Activated naive CD8-positive, alpha-beta T cell treated with anti-CD3 and anti-CD28 coated beads for 36 hours (primary cell): ENCODE measurements at regions not wholly inside any gene's neighbourhood (a gene's known extent, or its start where the extent isn't known, plus 50 kb on each side); places are given as distances from the start of the nearest gene placed in this dataset.
"Not testable (repeated sequence)": the region's sequence is repeated elsewhere in the genome, so short reads cannot be mapped to it uniquely, and the experiment has no call there.

Source experiments
- DNase-seq: peaks from one replicate; pipeline ENCODE4 v3.0.0; 2021
- H3K27ac Mint-ChIP-seq: one replicate; pipeline ENCODE4 v1.8.0; 2022; ENCODE audit warnings: mild to moderate bottlenecking, moderate library complexity, mixed read lengths
- H3K27me3 Mint-ChIP-seq: one replicate; pipeline ENCODE4 v1.8.0; 2022; ENCODE audit warnings: mild to moderate bottlenecking, mixed read lengths
- H3K36me3 Mint-ChIP-seq: one replicate; pipeline ENCODE4 v1.8.0; 2021; ENCODE audit warnings: mild to moderate bottlenecking, mixed read lengths
- H3K4me1 Mint-ChIP-seq: one replicate; pipeline ENCODE4 v1.8.0; 2021; ENCODE audit warnings: mixed read lengths
- H3K4me3 Mint-ChIP-seq: one replicate; pipeline ENCODE4 v1.8.0; 2022; ENCODE audit warnings: mild to moderate bottlenecking, moderate library complexity, mixed read lengths
- H3K9me3 Mint-ChIP-seq: one replicate; pipeline ENCODE4 v1.8.0; 2022; ENCODE audit warnings: mixed read lengths

DNA sequence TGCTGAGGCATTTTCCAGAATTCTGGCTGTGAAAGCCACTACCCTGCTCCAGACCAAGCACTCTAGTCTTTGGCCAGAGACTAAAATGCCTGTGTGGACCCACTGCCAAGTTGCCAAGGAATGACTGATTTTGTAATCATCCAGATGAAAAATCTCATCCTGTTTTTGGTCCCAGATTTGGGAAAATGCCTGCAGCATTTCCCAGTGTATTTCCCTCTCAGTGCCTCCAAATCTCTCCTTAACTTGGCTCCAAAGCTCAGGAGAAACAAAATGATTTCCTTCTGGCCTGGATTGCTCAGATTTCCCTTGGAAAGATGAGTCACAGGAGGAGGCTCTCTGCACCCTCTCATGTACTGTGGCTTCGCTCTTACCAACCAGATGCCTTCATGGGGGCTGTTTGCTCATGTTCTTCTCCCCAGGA, 335.2 kb upstream of the TARS1 start:
- H3K27ac Mint-ChIP-seq: no peak overlapping the region
- H3K4me1 Mint-ChIP-seq: no peaks in the 10 kb centered on the region
- no peak overlapping the region for H3K4me3 Mint-ChIP-seq
- no peaks in the 10 kb centered on the region for H3K27me3 Mint-ChIP-seq
- H3K9me3 Mint-ChIP-seq: peaks cover 23% of the 10 kb centered on the region
- DNase-seq: no peak
- no peaks in the 10 kb centered on the region for H3K36me3 Mint-ChIP-seq

DNA sequence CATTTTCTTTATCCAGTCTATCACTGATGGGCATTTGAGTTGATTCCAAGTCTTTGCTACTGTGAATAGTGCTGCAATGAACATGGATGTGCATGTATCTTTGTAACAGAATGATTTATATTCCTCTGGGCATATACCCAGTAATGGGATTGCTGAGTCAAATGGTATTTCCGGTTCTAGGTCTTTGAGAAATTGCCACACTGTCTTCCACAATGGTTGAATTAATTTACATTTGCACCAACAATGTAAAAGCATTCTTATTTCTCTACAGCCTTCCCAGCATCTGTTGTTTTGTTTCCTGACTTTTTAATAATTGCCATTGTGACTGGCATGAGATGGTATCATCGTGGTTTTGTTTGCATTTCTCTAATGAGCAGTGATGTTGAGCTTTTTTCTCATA, 330.3 kb upstream of the TARS1 start:
- not testable (repeated sequence) for H3K4me1 Mint-ChIP-seq, H3K27ac Mint-ChIP-seq, H3K27me3 Mint-ChIP-seq, H3K4me3 Mint-ChIP-seq, H3K36me3 Mint-ChIP-seq, DNase-seq
- peaks cover 13% of the 10 kb centered on the region for H3K9me3 Mint-ChIP-seq

DNA sequence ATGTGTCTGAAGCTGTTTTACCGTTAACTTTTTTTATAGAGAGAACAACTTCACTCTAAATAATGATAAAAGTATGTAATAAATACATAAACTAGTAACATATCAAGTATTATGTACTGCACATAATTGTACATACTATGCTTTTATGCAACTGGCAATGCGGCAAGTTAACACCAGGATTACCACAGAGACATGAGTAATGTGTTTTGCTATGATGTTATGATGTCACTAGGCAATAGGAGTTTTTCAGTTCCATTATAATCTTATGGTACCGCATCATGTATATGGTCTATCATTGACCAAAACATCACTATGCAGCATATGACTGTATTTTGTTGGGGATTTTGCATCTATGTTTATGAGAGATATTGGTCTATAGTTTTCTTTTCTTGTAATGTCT, 326.4 kb upstream of the TARS1 start:
- Mint-ChIP-seq H3K27me3 (no peaks in the 10 kb centered on the region), H3K27ac (no peak overlapping the region), H3K4me1 (no peaks in the 10 kb centered on the region), H3K4me3 (no peak overlapping the region), H3K36me3 (no peaks in the 10 kb centered on the region), H3K9me3 (peaks cover 12% of the 10 kb centered on the region)
- DNase-seq: no peak

DNA sequence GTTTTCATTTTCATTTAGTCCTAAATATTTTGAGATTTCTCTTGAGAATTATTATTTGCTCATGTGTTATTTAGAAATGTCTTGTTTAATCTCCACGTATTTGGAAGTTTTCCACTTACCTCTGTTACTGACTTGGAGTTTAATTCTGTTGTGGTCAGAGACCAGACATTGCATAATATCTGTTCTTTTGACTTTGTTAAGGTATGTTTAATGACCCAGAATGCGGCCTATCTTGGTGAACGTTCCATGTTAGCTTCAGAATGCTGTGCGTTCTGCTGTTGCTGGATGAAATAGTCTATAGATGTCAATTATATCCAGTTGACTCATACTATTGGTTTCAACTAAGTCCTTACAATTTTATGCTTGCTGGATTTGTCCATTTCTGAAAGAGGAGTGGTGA, 325.3 kb upstream of the TARS1 start:
- Mint-ChIP-seq H3K36me3 (no peaks in the 10 kb centered on the region), H3K9me3 (peaks cover 10% of the 10 kb centered on the region), H3K4me1 (no peaks in the 10 kb centered on the region), H3K4me3 (no peak overlapping the region), H3K27ac (no peak overlapping the region), H3K27me3 (no peaks in the 10 kb centered on the region)
- DNase-seq: no peak

DNA sequence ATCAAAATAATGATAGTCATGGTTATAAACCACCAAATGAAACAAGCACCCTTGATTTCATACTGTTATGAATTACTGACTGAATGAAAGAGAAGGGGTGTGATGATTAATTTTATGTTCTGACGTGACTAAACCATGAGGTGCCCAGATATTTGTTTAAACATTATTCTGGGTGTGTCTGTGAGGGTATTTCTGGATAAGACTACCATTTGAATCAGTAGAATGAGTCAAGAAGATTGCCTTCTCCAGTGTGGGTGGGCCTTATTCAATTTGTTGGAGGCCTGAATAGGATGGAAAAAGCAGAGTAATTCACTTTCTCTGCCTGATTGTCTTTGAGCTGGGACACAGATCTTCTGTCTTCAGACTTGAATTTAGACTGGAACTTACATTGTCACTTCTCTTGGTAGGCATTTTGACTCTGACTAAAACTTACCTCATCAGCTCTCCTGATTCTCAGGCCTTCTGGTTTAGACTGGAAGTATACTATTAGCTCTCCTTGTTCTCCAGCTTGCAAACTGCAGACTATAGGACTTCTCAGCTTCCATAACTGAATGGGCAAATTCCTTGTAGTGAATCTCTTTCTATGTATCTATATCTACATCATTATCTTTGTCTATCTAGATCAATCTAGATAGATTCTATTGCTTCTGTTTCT, 321.9 kb upstream of the TARS1 start:
- peaks cover 9% of the 10 kb centered on the region for H3K9me3 Mint-ChIP-seq
- no peaks in the 10 kb centered on the region for H3K27me3 Mint-ChIP-seq
- no peak overlapping the region for H3K4me3 Mint-ChIP-seq
- H3K4me1 Mint-ChIP-seq: no peaks in the 10 kb centered on the region
- no peaks in the 10 kb centered on the region for H3K36me3 Mint-ChIP-seq
- no peak overlapping the region for H3K27ac Mint-ChIP-seq
- no peak for DNase-seq

DNA sequence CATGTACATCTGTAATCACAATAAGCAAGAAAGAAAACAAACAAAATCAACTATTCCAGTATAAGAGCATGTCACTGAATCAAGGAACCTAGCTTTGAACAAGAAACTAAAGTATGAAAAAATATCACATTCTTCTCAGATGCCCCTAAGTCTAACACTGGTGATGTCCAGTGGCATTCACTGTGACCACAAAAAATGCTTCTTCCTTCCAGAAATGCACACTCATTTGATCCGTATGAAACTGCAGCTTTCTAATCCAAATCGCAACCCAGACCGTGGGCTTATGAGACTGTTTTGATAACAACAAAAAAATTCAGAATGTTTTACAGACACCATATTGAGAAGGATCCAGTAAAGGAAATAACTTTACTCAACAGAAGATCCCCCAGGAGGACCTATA, 320.1 kb upstream of the TARS1 start:
- H3K36me3 Mint-ChIP-seq: no peaks in the 10 kb centered on the region
- peaks cover 5% of the 10 kb centered on the region for H3K9me3 Mint-ChIP-seq
- H3K27me3 Mint-ChIP-seq: no peaks in the 10 kb centered on the region
- no peak for DNase-seq
- no peaks in the 10 kb centered on the region for H3K4me1 Mint-ChIP-seq
- no peak overlapping the region for H3K4me3 Mint-ChIP-seq
- no peak overlapping the region for H3K27ac Mint-ChIP-seq

DNA sequence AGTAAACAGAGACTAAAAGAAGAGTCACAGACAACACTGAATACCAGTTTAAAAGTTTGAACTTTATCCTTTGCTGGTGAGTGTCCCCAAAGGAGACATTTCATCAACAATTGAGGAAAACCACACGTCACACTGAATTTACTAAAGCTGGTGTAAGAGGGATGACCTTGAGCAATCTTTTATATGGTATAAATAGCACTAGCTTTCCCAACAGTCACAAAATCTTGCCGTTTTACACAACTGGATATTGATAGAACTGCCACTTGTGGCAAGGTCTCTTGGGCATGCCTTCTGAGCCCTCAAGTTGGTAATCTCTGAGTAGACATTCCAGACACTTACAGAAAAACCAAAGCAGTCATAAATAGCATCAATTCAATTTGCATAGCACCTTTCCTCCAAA, 311.5 kb upstream of the TARS1 start:
- DNase-seq: no peak
- no peak overlapping the region for H3K4me3 Mint-ChIP-seq
- H3K27ac Mint-ChIP-seq: no peak overlapping the region
- H3K27me3 Mint-ChIP-seq: no peaks in the 10 kb centered on the region
- H3K9me3 Mint-ChIP-seq: peaks cover 17% of the 10 kb centered on the region
- no peaks in the 10 kb centered on the region for H3K4me1 Mint-ChIP-seq
- H3K36me3 Mint-ChIP-seq: no peaks in the 10 kb centered on the region

DNA sequence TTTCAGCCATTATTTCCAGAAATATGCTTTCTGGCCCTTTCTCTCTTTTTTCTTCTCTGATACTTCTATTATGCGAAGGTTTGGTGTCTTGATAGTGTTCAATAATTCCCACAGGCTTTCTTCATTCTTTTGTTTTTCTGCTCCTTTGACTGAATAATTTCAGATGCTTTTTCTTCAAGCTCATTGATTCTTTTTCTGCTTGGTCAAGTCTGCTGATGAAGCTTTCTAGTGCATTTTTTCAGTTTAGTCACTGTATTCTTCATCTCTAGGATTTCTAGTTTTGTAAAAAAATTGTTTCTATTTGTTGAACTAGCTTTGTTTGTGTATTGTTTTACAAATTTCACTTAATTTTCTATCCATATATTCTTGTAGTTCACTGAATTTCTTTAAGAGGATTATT, 304.0 kb upstream of the TARS1 start:
- Mint-ChIP-seq H3K4me3 (no peak overlapping the region), H3K9me3 (peaks cover 26% of the 10 kb centered on the region), H3K27me3 (no peaks in the 10 kb centered on the region)

DNA sequence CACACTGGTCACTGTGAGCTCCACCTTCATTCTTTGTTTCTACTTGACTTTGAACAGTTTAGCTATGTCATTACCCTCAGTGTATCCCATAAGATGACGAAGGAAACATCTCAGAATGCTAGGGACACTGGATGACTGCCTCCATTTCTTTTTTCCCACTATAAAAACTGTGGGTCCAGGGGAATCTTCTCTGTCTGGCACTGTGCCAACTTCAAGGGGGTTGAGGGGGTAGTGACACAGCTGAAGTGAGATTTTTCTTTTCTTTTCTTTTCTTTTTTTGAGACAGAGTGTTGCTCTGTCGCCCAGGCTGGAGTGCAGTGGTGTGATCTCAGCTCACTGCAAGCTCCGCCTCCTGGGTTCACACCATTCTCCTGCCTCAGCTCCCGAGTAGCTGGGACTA, 302.6 kb upstream of the TARS1 start:
- not testable (repeated sequence) for H3K27ac Mint-ChIP-seq, DNase-seq, H3K4me1 Mint-ChIP-seq, H3K36me3 Mint-ChIP-seq, H3K4me3 Mint-ChIP-seq, H3K27me3 Mint-ChIP-seq
- H3K9me3 Mint-ChIP-seq: peaks cover 20% of the 10 kb centered on the region

More for the DNA sequence above, 304.0 kb upstream of the TARS1 start:
- Mint-ChIP-seq H3K4me1 (no peaks in the 10 kb centered on the region), H3K27ac (no peak overlapping the region), H3K36me3 (peaks cover 2% of the 10 kb centered on the region)
- DNase-seq: no peak

DNA sequence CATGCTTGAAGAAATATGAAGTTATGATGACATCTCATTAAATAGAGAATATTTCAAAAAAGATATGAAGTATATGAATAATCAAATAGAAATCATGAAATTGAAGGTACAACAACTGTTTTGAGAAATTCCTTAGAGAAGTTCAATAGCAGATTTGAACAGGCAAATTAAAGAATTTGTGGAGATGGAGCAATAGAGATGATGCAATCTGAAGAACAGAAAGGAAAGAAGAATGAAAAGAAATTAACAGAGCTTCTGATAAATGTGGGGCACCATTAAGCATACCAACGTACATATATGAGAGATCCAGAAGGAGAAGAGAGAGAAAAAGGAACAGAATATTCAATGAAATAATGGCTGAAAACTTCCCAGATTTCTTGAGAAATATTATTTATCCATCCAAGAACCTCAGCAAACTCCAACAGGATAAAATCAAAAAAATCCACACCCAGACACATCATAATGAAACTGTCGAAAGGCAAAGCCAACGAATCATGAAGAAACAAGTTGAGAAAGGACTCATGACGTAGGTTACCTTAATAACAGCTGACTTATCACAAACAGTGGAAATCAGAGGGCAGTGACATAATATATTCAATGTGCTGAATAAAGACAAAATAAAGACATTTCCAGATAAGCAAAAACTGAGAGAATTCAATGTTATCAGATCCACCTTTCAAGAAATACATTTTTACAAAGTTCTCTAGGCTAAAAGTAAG, 297.2 kb upstream of the TARS1 start:
- H3K4me3 Mint-ChIP-seq: no peak overlapping the region
- no peaks in the 10 kb centered on the region for H3K27me3 Mint-ChIP-seq
- no peaks in the 10 kb centered on the region for H3K4me1 Mint-ChIP-seq
- DNase-seq: no peak
- H3K27ac Mint-ChIP-seq: no peak overlapping the region
- no peaks in the 10 kb centered on the region for H3K36me3 Mint-ChIP-seq
- H3K9me3 Mint-ChIP-seq: peaks cover 10% of the 10 kb centered on the region

DNA sequence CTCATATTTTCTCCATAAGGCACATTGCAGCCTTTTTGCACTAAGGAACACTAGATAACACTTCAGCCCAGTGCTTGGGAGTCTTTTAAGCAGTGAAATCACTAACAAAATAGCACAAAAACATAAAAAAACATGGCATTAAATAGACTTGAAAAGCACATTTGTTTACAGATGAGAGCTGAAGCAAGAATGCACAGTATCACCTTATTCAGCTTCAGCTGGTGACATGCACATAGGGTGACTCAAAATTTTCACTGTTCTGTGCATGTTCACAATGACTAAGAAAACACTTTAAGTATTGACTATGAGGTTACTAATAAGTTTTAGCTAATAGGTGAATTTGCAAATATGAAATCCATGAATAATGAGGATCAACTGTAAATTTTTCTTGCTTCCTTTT, 293.9 kb upstream of the TARS1 start:
- DNase-seq: no peak
- Mint-ChIP-seq H3K9me3 (peaks cover 4% of the 10 kb centered on the region), H3K4me1 (no peaks in the 10 kb centered on the region), H3K27ac (no peak overlapping the region), H3K4me3 (no peak overlapping the region), H3K27me3 (no peaks in the 10 kb centered on the region), H3K36me3 (no peaks in the 10 kb centered on the region)

DNA sequence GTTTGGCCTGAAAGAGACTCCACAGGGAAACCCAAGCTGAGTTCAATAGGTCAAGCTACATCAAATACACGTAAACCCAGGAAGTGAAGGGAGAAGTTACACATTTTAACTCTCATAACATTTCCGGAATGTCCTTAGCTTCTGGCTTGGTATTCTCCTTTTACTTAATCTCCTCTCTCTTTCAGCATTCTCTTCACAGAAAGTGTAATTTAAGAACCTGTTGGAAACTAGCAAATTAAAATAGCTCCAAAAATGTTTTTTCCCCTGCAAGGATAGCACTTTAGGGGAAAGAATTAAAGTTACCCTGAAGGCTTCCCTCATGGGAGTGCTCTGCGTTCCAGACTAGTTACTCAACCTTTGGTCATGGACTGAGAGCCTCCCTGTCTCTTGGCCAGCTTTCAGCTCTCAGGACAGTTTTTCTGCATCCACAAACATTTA, 292.7 kb upstream of the TARS1 start:
- DNase-seq: no peak
- H3K36me3 Mint-ChIP-seq: no peaks in the 10 kb centered on the region
- no peak overlapping the region for H3K27ac Mint-ChIP-seq
- H3K27me3 Mint-ChIP-seq: no peaks in the 10 kb centered on the region
- peaks cover 4% of the 10 kb centered on the region for H3K9me3 Mint-ChIP-seq
- H3K4me3 Mint-ChIP-seq: no peak overlapping the region
- no peaks in the 10 kb centered on the region for H3K4me1 Mint-ChIP-seq

DNA sequence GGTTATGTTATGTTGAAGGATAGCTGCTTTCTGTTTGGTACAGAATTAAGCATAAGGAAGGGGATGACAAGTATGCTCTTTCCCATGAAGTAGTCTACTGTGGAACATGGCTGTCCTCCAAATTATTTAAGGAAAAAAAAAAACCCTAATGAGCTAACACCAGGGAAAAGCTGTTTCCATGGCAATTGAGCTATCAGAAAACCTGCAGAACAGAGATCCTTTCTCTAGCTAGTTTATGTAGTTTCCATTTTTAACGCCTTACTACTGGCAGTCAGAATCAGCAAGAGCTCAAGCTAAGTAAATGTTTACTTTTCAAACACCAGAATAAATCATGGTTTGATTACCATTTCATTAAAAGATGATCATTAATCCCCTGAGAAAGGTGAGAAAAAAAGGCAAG, 287.4 kb upstream of the TARS1 start:
- H3K4me1 Mint-ChIP-seq: no peaks in the 10 kb centered on the region
- no peaks in the 10 kb centered on the region for H3K27me3 Mint-ChIP-seq
- H3K36me3 Mint-ChIP-seq: no peaks in the 10 kb centered on the region
- no peak overlapping the region for H3K27ac Mint-ChIP-seq
- H3K9me3 Mint-ChIP-seq: peaks cover 1% of the 10 kb centered on the region
- no peak overlapping the region for H3K4me3 Mint-ChIP-seq
- no peak for DNase-seq

DNA sequence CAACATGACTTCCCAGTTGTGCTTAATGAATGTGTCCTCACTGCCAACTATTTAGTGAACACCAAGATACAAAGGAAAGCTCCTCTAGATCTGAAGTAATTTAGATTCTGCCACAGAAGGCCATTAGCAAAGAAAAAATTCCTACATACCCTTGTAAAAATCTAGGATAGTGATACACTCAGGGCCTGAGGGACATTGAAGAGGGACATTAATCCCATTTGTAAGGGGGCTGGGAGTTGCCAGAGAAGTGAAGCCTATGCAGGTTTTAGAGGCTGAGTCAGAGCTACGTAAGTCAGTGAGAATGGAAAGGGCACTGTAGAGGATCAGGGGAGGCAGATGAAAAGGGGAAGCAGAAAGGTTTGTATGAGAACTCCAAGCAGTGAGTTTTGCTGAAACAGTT, 286.9 kb upstream of the TARS1 start:
- no peaks in the 10 kb centered on the region for H3K27me3 Mint-ChIP-seq
- H3K9me3 Mint-ChIP-seq: peaks cover 1% of the 10 kb centered on the region
- H3K36me3 Mint-ChIP-seq: no peaks in the 10 kb centered on the region
- H3K27ac Mint-ChIP-seq: no peak overlapping the region
- DNase-seq: no peak
- no peaks in the 10 kb centered on the region for H3K4me1 Mint-ChIP-seq
- H3K4me3 Mint-ChIP-seq: no peak overlapping the region

DNA sequence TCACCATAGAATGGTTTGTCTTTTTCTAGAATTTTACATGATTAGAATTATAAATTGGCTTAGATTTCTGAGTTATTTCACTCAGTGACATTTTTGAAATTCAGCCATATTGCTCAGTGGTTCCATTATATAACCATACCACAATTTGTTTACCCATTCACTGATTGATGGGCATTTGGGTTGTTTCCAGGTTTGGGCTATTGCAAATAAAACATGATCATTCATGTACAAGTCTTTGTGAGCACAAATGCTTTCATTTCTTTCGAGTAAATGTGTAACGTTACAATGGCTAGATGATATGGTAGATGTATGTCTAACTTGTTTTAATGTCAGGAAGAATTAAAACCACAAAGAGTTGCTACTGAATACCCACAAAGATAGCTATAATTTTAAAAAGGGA, 279.9 kb upstream of the TARS1 start:
- Mint-ChIP-seq H3K4me1 (no peaks in the 10 kb centered on the region), H3K9me3 (peaks cover 6% of the 10 kb centered on the region), H3K27me3 (no peaks in the 10 kb centered on the region), H3K4me3 (no peak overlapping the region), H3K27ac (no peak overlapping the region), H3K36me3 (no peaks in the 10 kb centered on the region)
- no peak for DNase-seq

DNA sequence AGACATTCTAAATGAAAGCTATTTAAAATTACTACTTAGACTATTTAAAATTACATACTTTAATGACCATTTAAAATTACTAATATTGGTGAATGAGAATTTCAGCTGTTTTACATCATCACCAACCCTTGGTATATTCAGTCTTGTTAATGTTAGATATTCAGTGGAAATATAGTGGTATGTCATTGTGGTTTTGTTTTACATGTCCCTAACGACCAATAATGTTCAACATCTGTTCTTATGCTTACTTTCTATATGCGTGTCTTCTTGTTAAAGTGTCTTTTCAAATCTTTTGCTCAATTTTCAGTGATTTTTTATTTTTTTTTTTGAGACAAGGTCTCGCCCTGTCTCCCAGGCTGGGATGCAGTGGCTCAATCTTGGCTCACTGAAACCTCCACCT, 279.3 kb upstream of the TARS1 start:
- peaks cover 7% of the 10 kb centered on the region for H3K9me3 Mint-ChIP-seq
- H3K27ac Mint-ChIP-seq: no peak overlapping the region
- H3K27me3 Mint-ChIP-seq: no peaks in the 10 kb centered on the region
- H3K4me1 Mint-ChIP-seq: no peaks in the 10 kb centered on the region
- no peak for DNase-seq
- no peak overlapping the region for H3K4me3 Mint-ChIP-seq
- no peaks in the 10 kb centered on the region for H3K36me3 Mint-ChIP-seq
